ENCODE measurements at regions not wholly inside any gene's neighbourhood (a gene's known extent, or its start where the extent isn't known, plus 50 kb on each side); places are given as distances from the start of the nearest gene placed in this dataset.
"Not testable (repeated sequence)": the region's sequence is repeated elsewhere in the genome, so short reads cannot be mapped to it uniquely, and the experiment has no call there.

DNA sequence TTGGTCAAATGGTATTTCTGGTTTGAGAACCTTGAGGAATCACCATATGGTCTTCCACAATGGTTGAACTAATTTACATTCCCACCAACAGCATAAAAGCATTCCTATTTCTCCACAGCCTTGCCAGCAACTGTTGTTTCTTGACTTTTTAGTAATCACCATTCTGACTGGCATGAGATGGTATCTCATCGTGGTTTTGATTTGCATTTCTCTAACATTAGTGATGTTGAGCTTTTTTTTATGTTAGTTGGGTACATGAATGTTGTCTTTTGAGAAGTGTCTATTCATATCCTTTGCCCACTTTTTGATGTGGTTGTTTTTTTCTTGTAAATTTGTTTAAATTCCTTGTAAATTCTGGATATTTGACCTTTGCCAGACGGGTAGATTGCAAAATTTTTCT, 679.7 kb downstream of the METTL15 start:
- H3K27me3 ChIP-seq; H3K4me3 ChIP-seq; H3K27ac ChIP-seq; H3K9me3 ChIP-seq (replicated peaks); DNase-seq; H3K4me1 ChIP-seq; H3K36me3 ChIP-seq: not testable (repeated sequence)

DNA sequence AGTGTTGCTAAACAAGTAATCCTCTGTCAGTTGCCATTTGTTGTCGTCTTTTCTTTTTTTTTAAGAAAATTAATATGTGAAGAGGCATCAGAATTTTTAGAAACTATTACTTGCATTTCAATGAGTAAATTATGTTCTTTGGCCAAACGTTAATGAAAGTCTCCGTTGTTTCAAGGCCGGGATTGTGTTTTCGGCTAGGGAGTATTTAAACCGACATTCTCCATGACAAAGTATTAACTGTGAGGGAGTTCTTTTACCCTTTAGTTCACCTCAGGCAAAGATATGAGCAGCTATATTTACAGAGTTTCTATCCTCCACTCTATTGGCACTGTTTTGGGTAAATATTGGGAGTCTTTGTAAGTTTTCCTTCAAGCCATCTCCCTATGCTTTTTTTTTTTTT, 668.9 kb downstream of the METTL15 start:
- Histone ChIP-seq H3K36me3 (no peaks in the 10 kb centered on the region), H3K27ac (no peak overlapping the region), H3K27me3 (no peaks in the 10 kb centered on the region), H3K4me1 (no peaks in the 10 kb centered on the region), H3K9me3 (replicated peaks) (no peaks in the 10 kb centered on the region), H3K4me3 (no peak overlapping the region)
- DNase-seq, result no peak

DNA sequence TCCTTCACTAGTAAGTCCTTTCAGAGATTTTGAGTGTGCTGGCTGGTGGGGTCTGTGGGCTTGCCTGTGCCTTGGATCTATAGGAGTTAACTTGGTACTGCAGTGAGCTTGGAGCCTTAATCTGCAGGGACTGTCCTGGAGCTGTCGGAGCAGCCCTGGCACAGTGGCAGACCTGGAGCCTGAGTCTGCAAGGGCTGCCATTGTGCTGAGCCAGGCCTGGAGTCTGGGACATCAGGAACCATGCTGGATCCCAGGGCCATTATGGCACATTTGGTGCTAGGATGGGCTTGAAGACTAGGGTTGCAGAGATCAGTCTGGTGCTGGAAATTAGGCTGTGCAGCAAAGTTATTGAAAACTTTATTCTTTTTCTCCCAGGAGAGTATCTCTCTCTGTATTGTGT, 665.4 kb downstream of the METTL15 start:
- Histone ChIP-seq H3K4me1 (no peaks in the 10 kb centered on the region), H3K9me3 (replicated peaks) (no peaks in the 10 kb centered on the region), H3K4me3 (no peak overlapping the region), H3K27ac (no peak overlapping the region), H3K36me3 (no peaks in the 10 kb centered on the region), H3K27me3 (no peaks in the 10 kb centered on the region)
- DNase-seq, result no peak

DNA sequence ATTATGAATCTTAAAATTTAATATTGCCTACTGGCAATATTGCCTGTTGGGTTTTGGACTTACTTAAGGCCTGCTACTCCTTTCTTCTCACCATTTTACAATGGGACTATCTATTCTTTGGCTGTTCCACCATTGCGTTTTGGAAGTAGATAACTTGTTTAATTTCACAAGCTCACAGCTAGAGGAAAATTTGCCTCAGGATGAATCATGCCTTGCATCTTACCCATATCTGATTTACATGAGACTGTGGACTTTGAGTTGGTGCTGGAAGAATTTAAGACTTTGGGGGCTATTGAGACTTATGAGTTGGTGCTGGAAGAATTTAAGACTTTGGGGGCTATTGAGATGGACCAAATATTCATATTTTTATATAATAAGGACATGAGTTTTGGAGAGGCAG, 662.6 kb downstream of the METTL15 start:
- Histone ChIP-seq H3K4me1 (no peaks in the 10 kb centered on the region), H3K27ac (no peak overlapping the region), H3K27me3 (no peaks in the 10 kb centered on the region), H3K9me3 (replicated peaks) (no peaks in the 10 kb centered on the region), H3K4me3 (no peak overlapping the region), H3K36me3 (no peaks in the 10 kb centered on the region)
- no peak for DNase-seq

DNA sequence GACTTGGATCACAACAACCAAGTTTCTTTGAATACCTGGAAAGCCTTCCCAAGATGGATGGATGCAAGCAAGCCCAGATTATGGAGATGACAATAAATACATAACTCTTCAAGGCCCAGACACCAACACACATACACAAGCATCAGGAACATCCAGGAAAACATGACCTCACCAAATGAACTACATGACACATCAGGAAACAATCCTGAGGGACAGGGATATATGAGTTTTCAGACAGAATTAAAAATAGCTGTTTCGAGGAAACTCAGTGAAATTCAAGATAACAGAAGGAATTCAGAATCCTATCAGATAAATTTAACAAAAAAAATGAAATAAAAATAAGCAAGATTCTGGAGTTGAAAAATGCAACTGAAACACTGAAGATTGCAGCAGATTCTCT, 659.4 kb downstream of the METTL15 start:
- no peaks in the 10 kb centered on the region for H3K27me3 ChIP-seq
- no peak overlapping the region for H3K4me3 ChIP-seq
- H3K4me1 ChIP-seq, result no peaks in the 10 kb centered on the region
- no peaks in the 10 kb centered on the region for H3K36me3 ChIP-seq
- DNase-seq, result no peak
- H3K27ac ChIP-seq, result no peak overlapping the region
- H3K9me3 ChIP-seq (replicated peaks), result no peaks in the 10 kb centered on the region

DNA sequence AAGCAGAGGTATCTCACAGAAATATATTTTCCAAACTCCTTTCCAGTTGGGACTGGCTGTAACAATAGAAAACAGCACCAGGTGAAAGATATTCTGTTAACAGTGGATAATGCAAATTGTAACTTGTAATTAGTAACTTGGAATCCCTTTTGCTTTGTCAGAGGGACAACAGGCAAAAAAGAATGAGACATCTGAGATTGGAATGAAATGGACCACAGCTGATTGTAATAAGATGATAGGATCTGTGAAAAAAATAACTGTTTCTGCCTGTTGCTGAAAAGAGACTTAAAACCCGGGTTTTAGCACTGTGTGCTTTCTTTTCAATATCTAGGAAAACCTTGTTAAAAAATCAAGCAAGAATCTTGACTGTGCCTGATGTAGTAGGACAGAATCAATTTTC, 655.7 kb downstream of the METTL15 start:
- Histone ChIP-seq H3K27me3 (no peaks in the 10 kb centered on the region), H3K4me3 (no peak overlapping the region), H3K9me3 (replicated peaks) (no peaks in the 10 kb centered on the region), H3K4me1 (no peaks in the 10 kb centered on the region), H3K27ac (no peak overlapping the region), H3K36me3 (no peaks in the 10 kb centered on the region)
- DNase-seq, result no peak

DNA sequence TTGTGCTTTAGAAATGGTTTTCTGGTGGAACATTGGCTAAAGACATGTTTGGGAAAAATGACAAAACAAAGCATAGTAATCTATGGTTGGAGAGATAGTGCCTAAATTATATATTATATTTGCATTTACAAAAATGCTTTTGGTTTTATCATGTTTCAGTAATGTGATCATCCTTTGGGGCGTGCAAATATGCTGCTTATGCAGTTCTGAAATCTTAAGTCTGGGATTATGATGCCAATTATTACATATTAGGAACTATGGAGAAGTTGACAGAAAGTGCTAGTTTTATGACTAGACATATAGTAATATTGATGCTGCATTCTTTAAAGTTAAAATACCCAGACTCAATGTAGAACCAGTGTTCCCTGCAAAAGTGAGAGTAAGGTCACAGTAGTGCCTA, 655.0 kb downstream of the METTL15 start:
- Histone ChIP-seq H3K4me1 (no peaks in the 10 kb centered on the region), H3K4me3 (no peak overlapping the region), H3K9me3 (replicated peaks) (no peaks in the 10 kb centered on the region), H3K27ac (no peak overlapping the region), H3K27me3 (no peaks in the 10 kb centered on the region), H3K36me3 (no peaks in the 10 kb centered on the region)
- DNase-seq, result no peak

DNA sequence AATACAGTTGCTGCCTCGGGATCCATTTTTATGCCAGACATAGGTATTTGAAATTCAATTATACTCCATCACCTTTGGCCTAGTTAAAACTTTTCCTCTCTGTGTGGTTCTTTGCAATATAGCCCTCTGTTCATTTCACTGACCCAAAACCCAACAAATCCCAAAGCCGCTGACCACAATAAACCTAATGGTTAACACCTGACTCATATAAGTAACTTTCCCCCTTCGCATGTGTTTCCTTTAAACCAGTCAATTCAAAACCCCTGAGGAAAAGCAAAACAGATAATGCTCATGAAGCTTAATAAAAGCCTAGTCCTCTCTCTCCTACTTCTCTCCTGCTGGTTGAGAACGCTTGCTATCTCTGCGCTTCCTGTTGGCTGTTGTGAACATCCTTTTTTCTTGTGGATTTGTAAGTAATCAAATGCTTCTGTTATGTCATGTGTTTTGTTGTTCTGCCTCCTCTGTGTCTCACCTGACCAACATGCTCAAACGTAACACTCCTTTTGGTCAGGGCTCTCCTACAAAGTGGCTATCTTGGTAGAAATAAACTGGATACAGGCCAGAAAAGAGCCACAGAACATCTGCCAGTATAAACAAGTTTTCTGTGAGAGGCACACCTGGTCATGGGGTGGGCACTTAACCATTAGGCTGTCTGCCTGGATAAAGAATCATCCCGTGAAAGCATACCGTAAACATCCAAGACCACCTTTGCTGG, 652.6 kb downstream of the METTL15 start:
- no peaks in the 10 kb centered on the region for H3K9me3 ChIP-seq (replicated peaks)
- no peaks in the 10 kb centered on the region for H3K36me3 ChIP-seq
- no peak overlapping the region for H3K27ac ChIP-seq
- no peak for DNase-seq
- no peaks in the 10 kb centered on the region for H3K27me3 ChIP-seq
- no peak overlapping the region for H3K4me3 ChIP-seq
- H3K4me1 ChIP-seq, result peaks cover 6% of the 10 kb centered on the region; the same call in 1 of the 2 replicates

DNA sequence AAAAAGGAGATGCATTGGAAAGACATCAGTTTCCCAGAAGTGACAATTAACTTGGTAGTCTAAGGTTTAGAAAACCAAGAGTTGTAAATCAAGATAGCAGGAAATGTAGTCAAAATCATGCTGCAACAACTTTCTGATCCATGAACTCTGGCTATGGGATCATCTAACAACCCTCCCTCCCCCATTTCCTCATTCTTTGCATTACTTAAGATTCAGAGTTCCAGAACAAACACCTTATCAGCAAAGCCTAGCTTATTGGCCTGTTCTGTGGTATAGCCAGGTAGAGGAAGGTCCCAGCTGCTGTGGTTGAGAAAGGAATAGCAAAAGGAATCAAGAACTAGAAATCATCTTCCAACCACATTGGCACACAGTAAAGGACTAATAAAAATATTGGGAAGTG, 651.1 kb downstream of the METTL15 start:
- Histone ChIP-seq H3K9me3 (replicated peaks) (no peaks in the 10 kb centered on the region), H3K27ac (no peak overlapping the region)
- no peak for DNase-seq

DNA sequence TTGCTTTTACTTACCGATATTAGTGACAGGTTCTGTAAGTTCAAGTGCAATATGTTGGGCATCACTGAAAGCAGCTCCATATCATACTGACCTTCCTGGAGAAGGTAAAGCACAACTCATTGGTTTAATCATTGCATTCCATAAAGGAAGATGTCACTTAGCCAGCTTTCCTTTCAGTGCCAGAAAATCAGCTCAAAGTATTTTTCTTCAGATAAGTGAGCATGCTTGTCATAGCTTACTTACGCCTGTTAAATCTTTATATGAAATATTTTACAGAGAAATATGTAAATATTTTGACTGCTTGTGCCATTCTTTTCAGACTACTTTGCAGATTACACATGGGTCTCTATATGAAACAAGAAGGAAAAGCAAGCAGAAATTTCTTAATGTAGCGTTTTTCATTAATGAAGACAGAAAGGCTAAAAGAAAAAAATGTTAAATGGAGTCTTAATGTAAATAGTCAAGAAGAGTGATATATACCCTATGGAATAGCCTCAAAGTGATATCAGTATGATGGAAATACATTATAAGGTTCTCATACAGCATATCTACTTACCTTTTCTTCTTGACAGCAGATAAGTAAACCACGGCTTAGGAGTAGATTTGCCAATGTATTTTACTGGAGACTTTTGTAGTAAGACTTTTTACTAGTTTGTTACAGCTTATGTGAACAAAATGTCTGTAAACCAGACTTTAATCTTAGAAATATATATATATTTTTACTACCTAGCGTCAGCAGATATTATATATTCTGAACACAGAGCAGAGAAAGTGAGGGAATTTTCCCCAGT, 649.7 kb downstream of the METTL15 start:
- Histone ChIP-seq H3K36me3 (no peaks in the 10 kb centered on the region), H3K9me3 (replicated peaks) (no peaks in the 10 kb centered on the region), H3K27ac (no peak overlapping the region), H3K4me1 (peaks cover 6% of the 10 kb centered on the region; the same call in 1 of the 2 replicates), H3K4me3 (no peak overlapping the region), H3K27me3 (no peaks in the 10 kb centered on the region)
- no peak for DNase-seq

More for the DNA sequence above, 651.1 kb downstream of the METTL15 start:
- no peaks in the 10 kb centered on the region for H3K36me3 ChIP-seq
- peaks cover 6% of the 10 kb centered on the region; the same call in 1 of the 2 replicates for H3K4me1 ChIP-seq
- H3K4me3 ChIP-seq, result no peak overlapping the region
- H3K27me3 ChIP-seq, result no peaks in the 10 kb centered on the region

DNA sequence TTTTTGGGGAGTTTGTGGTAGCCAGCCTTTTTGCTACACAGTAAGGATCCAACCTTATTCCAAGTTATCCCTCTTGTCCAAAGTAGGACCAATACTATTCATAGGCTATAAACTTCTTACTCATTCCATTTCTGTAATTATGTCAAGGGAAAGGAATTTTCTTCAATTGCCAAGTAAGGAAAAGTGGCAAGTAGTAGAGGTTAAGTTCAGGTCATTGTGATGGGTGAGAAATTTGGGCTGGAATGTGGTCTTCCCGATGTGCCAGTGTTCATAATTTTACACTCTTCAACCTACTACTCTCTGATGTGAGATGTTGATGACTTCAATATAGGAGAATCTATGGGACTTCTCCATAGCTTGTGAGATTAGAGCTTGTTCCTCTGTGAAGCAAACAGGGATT, 648.8 kb downstream of the METTL15 start:
- Histone ChIP-seq H3K36me3 (no peaks in the 10 kb centered on the region), H3K27me3 (no peaks in the 10 kb centered on the region), H3K27ac (no peak overlapping the region), H3K4me1 (peaks cover 6% of the 10 kb centered on the region; the same call in 1 of the 2 replicates), H3K4me3 (no peak overlapping the region), H3K9me3 (replicated peaks) (no peaks in the 10 kb centered on the region)
- DNase-seq, result peak in 1 of 2 experiments; percentile 10

DNA sequence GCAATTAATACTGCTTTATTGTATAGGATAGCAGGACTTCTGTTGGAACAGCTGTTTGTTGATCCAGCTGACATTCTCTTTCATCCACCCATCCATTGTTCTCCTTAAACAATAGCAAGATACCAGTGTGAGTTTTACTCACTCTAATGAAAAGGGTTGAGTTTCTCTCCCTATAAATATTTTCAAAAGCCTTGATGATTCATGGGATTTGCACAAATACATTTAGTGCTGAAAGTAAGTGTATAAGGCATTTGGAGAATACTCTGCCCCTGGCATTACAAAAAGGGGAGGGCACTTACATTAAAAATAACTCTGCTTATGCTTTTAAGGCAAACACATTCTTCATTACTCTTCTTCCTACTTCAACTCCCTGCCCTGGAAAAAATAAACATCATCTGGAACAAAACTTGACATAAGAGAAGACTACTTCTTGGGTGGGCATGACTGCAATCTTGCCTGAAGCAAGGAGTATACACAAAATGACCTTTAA, 634.9 kb downstream of the METTL15 start:
- H3K27ac ChIP-seq, result no peak overlapping the region
- H3K27me3 ChIP-seq, result peaks cover 1% of the 10 kb centered on the region; the same call in 1 of the 2 replicates
- H3K4me1 ChIP-seq, result no peaks in the 10 kb centered on the region
- DNase-seq, result no peak
- no peaks in the 10 kb centered on the region for H3K36me3 ChIP-seq
- H3K4me3 ChIP-seq, result no peak overlapping the region
- no peaks in the 10 kb centered on the region for H3K9me3 ChIP-seq (replicated peaks)

DNA sequence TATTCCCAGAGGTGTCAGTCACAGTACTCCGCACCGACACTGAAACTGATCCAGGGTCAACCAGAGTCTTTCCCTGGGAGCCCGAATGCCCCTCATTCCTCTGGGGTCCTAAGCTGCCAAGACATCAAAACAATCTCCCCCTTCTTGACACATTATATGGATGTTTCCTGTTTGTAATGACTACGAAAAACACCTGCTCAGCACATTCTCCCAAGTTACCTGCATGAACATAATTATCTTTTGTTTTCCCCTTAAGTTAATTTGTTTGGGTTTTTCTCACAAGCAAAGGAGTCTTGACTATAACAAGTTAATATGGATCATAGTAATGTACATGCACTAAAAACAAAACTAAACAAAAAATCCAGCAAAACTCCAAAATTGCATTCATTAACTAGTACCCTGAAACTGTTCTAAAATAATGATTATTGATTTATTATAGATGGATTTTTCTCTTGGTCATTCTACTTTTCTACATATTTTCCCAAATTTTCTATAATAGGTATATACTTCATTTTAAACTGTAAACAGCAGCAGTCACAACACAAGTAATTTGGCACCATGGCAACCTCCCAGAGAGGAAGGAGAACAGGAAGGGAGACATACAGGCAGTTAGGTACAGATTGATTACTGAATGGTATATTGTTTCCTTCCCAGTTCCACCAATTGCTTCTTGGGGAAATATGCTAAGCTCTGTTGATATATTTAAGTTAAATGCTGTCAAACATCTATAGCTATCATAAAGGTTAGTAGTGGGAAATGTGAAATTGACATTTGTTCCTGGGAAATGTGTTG, 631.5 kb downstream of the METTL15 start:
- Histone ChIP-seq H3K27me3 (no peaks in the 10 kb centered on the region; the same call in 1 of the 2 replicates), H3K4me3 (no peak overlapping the region)

DNA sequence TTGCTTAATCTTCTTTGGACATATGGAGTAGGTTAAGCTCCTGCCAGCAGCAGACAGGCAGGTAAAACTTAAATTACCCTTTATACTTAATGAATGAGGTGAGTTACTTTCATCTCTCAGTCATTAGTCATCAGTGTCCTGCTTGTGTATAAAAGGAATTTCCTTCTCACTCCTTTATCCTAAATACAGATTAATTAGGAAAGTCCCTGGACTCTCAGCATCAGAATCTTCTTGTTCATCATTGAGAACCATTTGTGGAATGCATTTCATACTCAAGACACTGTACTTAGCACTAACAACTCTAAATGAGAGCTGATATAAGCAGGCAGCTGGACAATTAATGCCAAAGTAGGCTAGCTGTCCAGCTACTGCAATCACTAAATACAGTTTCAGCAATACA, 630.4 kb downstream of the METTL15 start:
- DNase-seq, result no peak

More for the DNA sequence above, 631.5 kb downstream of the METTL15 start:
- H3K36me3 ChIP-seq, result no peaks in the 10 kb centered on the region
- no peak for DNase-seq
- no peaks in the 10 kb centered on the region for H3K4me1 ChIP-seq
- H3K9me3 ChIP-seq (replicated peaks), result no peaks in the 10 kb centered on the region
- H3K27ac ChIP-seq, result no peak overlapping the region

DNA sequence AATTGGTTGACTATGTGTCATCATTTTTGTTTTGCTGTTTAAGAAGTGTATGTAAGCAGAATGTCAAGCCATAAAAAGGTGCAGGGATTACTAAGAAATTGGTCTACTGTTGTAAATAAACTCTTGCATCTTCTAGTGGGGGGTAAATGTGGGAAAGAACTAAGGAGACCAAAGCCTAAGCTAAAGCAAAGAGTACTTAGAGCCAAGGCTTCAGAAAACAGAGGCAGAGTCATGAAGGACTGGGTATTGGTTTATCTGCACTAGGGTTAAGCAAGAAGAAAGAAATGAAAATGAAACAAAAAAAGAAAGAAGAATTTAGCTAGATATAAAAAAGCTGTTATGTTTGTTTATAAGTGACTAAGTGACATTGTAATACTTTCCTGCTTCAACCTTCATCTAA, 628.1 kb downstream of the METTL15 start:
- Histone ChIP-seq H3K4me1 (no peaks in the 10 kb centered on the region), H3K9me3 (replicated peaks) (no peaks in the 10 kb centered on the region), H3K36me3 (no peaks in the 10 kb centered on the region), H3K27ac (no peak overlapping the region), H3K4me3 (no peak overlapping the region), H3K27me3 (peaks cover 2% of the 10 kb centered on the region; the same call in 1 of the 2 replicates)
- no peak for DNase-seq

More for the DNA sequence above, 630.4 kb downstream of the METTL15 start:
- Histone ChIP-seq H3K36me3 (no peaks in the 10 kb centered on the region), H3K4me1 (no peaks in the 10 kb centered on the region), H3K9me3 (replicated peaks) (no peaks in the 10 kb centered on the region), H3K27me3 (no peaks in the 10 kb centered on the region; the same call in 1 of the 2 replicates), H3K4me3 (no peak overlapping the region), H3K27ac (no peak overlapping the region)
